K562 (cell line): ENCODE measurements at regions not wholly inside any gene's neighbourhood (a gene's known extent, or its start where the extent isn't known, plus 50 kb on each side); places are given as distances from the start of the nearest gene placed in this dataset.

Experiments used
- ATAC-seq: fragments of 200-7000 bp; cut with Tn5 transposase; 3 replicates; pipeline ENCODE4 v1.9.1; 2020; ENCODE audit warnings: moderate library complexity
- BruUV-seq: library from RNA; stranded (reverse); fragments of 400-500 nt; replicated peaks from 2 replicates; lab custom pipeline; 2021; lab: Mats Ljungman, UMichigan
- CTCF ChIA-PET: fragments of 300-600 bp; formaldehyde crosslinking; extraction: SDS; loops from one replicate; lab custom pipeline; 2021; ENCODE audit warnings: low intra/inter-chr PET ratio; lab: Yijun Ruan, JAX
- POLR2A ChIA-PET: fragments of 300-600, 350-650 bp; sonication (Branson Sonifier 250); formaldehyde crosslinking; extraction: SDS; loops from one replicate; lab custom pipeline; 2021; ENCODE audit warnings: antibody characterized with exemption, inconsistent platforms; lab: Yijun Ruan, JAX
- DNase-seq, 4 experiments: peaks; one replicate each; pipeline versions ENCODE4 v3.0.0 to v3.0.0-alpha.2; 2011 to 2018; ENCODE audit warnings: low spot score in 3 of 4, mixed read lengths in 3 of 4; ENCODE audit errors: extremely low read depth in 1 of 4
- FAIRE-seq: peaks from 2 replicates; lab custom pipeline; 2011; peaks lifted over from hg19 to GRCh38; lab: Jason Lieb, UNC
- H2AFZ ChIP-seq: 2 replicates; pipeline ENCODE4 v1.6.0; 2011; ENCODE audit warnings: low read depth, low read length, control low read depth, inconsistent platforms
- H3K27ac ChIP-seq: fragments of 200-600 bp; 3 replicates; pipeline ENCODE4 v1.8.0; 2011; ENCODE audit warnings: low read depth, mild to moderate bottlenecking, control low read depth, inconsistent platforms, low read length, moderate library complexity, mixed read lengths; ENCODE audit errors: extremely low read depth
- H3K27me3 ChIP-seq, 2 experiments: fragments of 300-600 bp in 1 of 2; 2 replicates in 1 of 2; 3 replicates in 1 of 2; pipeline versions ENCODE4 v1.6.0 to v1.8.0; 2011; ENCODE audit warnings: inconsistent platforms in 2 of 2, low read length in 2 of 2, mild to moderate bottlenecking in 1 of 2, mixed read lengths in 1 of 2, moderate library complexity in 1 of 2; ENCODE audit not compliant: control insufficient read depth in 2 of 2, insufficient read depth in 2 of 2
- H3K36me3 ChIP-seq: fragments of 300-600 bp; 3 replicates; pipeline ENCODE4 v1.8.0; 2011; ENCODE audit warnings: mild to moderate bottlenecking, low read length, inconsistent platforms; ENCODE audit not compliant: control insufficient read depth, insufficient read depth
- H3K4me1 ChIP-seq, 2 experiments: fragments of 200-600 bp in 1 of 2; replicated peaks in 1 of 2; 2 replicates in 1 of 2; 3 replicates in 1 of 2; pipeline versions ENCODE4 v1.5.1 to v1.8.0; 2011; ENCODE audit warnings: inconsistent platforms in 2 of 2, low read length in 2 of 2, mild to moderate bottlenecking in 1 of 2, mixed read lengths in 1 of 2, moderate library complexity in 1 of 2; ENCODE audit not compliant: control insufficient read depth in 2 of 2, insufficient read depth in 2 of 2
- H3K4me2 ChIP-seq: 2 replicates; pipeline ENCODE4 v1.6.1; 2011; ENCODE audit warnings: low read length, control low read depth, inconsistent platforms, mixed read lengths; ENCODE audit not compliant: insufficient read depth
- H3K4me3 ChIP-seq: fragments of 200-600 bp; sonication (generic), shearing (Covaris generic); 2 replicates; pipeline ENCODE4 v1.5.1; 2016; ENCODE audit warnings: control low read depth, inconsistent platforms
- H3K79me2 ChIP-seq: fragments of 200-600 bp; 3 replicates; pipeline ENCODE4 v1.8.0; 2011; ENCODE audit warnings: low read length, inconsistent platforms; ENCODE audit not compliant: control insufficient read depth, insufficient read depth
- H3K9ac ChIP-seq, 2 experiments: 2 replicates each; pipeline versions ENCODE4 v1.6.0 to v1.6.1; 2011; ENCODE audit warnings: low read depth in 2 of 2, low read length in 2 of 2, control low read depth in 1 of 2, inconsistent platforms in 1 of 2, mild to moderate bottlenecking in 1 of 2, mixed read lengths in 1 of 2; ENCODE audit not compliant: insufficient read depth in 1 of 2
- H3K9me1 ChIP-seq: one replicate; pipeline ENCODE4 v1.6.0; 2011; ENCODE audit warnings: inconsistent platforms, mild to moderate bottlenecking, low read length, moderate library complexity; ENCODE audit not compliant: control insufficient read depth, insufficient read depth
- H3K9me3 ChIP-seq: replicated peaks from 2 replicates; pipeline ENCODE4 v1.5.1; 2011; ENCODE audit warnings: low read depth, low read length, inconsistent platforms; ENCODE audit not compliant: control insufficient read depth, insufficient read depth
- H4K20me1 ChIP-seq: replicated peaks from 2 replicates; pipeline ENCODE4 v1.6.1; 2011; ENCODE audit warnings: low read length, inconsistent platforms, mixed read lengths; ENCODE audit not compliant: control insufficient read depth, insufficient read depth
- COPS2 ChIP-seq: fragments of 450-650 bp; conservative IDR thresholded peaks from 2 replicates; pipeline ENCODE4 v1.6.1; 2016; ENCODE audit warnings: mild to moderate bottlenecking, moderate library complexity
- DMBX1 ChIP-seq: fragments of 250-450 bp; sonication (Bioruptor Pico); IDR thresholded peaks from 2 replicates; pipeline ENCODE4 v1.8.0; 2022; ENCODE audit warnings: inconsistent platforms, mild to moderate bottlenecking, moderate library complexity, borderline replicate concordance
- FOS ChIP-seq: IDR thresholded peaks from 3 replicates; pipeline ENCODE4 v1.6.1; 2011; ENCODE audit not compliant: insufficient read length; ENCODE audit errors: extremely low read depth
- GATA2 ChIP-seq: sonication (generic); formaldehyde crosslinking; IDR thresholded peaks from 2 replicates; pipeline ENCODE4 v1.4.0; 2020; ENCODE audit warnings: mild to moderate bottlenecking, missing genetic modification reagents
- HNRNPL ChIP-seq: fragments of 200-400 bp; formaldehyde crosslinking; IDR thresholded peaks from 2 replicates; pipeline ENCODE4 v1.6.1; 2017; ENCODE audit warnings: low read depth, mild to moderate bottlenecking, low read length
- KLF6 ChIP-seq: fragments of 250-450 bp; sonication (Bioruptor Pico); IDR thresholded peaks from 2 replicates; pipeline ENCODE4 v1.4.0; 2020; ENCODE audit warnings: mild to moderate bottlenecking, moderate library complexity, borderline replicate concordance
- MTF1 ChIP-seq: fragments of 250-450 bp; sonication (Bioruptor Pico); IDR thresholded peaks from 2 replicates; pipeline ENCODE4 v1.9.0; 2021; ENCODE audit warnings: moderate library complexity, mild to moderate bottlenecking, inconsistent platforms, borderline replicate concordance
- MYBL2 ChIP-seq, 2 experiments: fragments of 450-650 bp in 1 of 2; sonication (generic) in 1 of 2; formaldehyde crosslinking in 1 of 2; IDR thresholded peaks; 2 replicates each; pipeline versions ENCODE4 v1.6.1 to v1.8.1; 2017 to 2022; ENCODE audit warnings: borderline replicate concordance in 1 of 2, inconsistent platforms in 1 of 2, low read depth in 1 of 2, mild to moderate bottlenecking in 1 of 2, missing genetic modification reagents in 1 of 2, moderate library complexity in 1 of 2
- RCOR1 ChIP-seq, 2 experiments: IDR thresholded peaks; 2 replicates each; pipeline ENCODE4 v1.6.1; 2012; ENCODE audit warnings: low read depth in 2 of 2, low read length in 2 of 2, borderline replicate concordance in 1 of 2, improper control_type of control experiment in 1 of 2
- SIRT6 ChIP-seq: IDR thresholded peaks from one replicate; pipeline ENCODE4 v1.6.1; 2012; ENCODE audit warnings: low read depth, mild to moderate bottlenecking, control low read depth, inconsistent platforms, low read length, moderate library complexity
- ZBTB1 ChIP-seq: sonication (generic); formaldehyde crosslinking; IDR thresholded peaks from 2 replicates; pipeline ENCODE4 v1.8.1; 2023; ENCODE audit warnings: missing genetic modification reagents, low read depth, mild to moderate bottlenecking, borderline replicate concordance
- ZBTB17 ChIP-seq: fragments of 450-650 bp; formaldehyde crosslinking; IDR thresholded peaks from 2 replicates; pipeline ENCODE4 v1.4.0; 2020; ENCODE audit warnings: mild to moderate bottlenecking
- ZMIZ1 ChIP-seq, 2 experiments: fragments of 150-350 bp in 1 of 2; IDR thresholded peaks; 2 replicates each; pipeline ENCODE4 v1.6.1; 2012 to 2016; ENCODE audit warnings: low read depth in 2 of 2, low read length in 2 of 2, mild to moderate bottlenecking in 1 of 2, moderate library complexity in 1 of 2
- whole genome bisulfite sequencing: fragments of 100-300 bp; shearing (Covaris generic); methylation state at CpG from one replicate; pipeline ENCODE4 v1.1.6; 2016; ENCODE audit warnings: low coverage, mixed read lengths; ENCODE audit not compliant: insufficient coverage; ENCODE audit errors: missing lambda C conversion rate; 5-methylcytosine and 5-hydroxymethylcytosine counted together
- in situ Hi-C: fragments of 300-500 bp; cut with MboI; formaldehyde crosslinking; loops from 4 replicates; pipeline ENCODE4 v1.15.0; 2018; ENCODE audit warnings: inconsistent platforms, mixed read lengths
- intact Hi-C: fragments of 100-400 bp; cut with micrococcal nuclease; formaldehyde crosslinking; loops from 2 replicates; pipeline ENCODE4 v1.14.2; 2022

DNA sequence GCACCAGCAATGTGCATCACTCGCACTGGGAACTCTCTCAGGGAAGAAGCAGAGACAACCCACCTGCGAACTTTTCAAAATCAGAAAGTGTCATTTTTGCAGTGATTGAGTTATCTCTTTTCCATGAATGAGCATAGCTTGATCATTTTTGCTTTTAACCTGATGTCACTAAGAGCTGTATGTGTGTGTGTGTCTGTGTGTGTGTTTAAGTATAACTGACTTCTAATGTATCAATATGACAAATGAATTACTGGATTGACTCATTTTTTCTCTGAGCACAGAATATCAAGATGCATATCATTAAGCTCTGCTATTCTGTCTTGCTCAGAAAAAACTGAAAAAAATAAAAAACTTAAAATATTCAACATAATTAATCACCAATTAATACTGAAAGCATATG lies 548.9 kb upstream of the MARCKS start:
- WGBS, result 0% methylated on average over 2 of the region's 2 CpGs
- ChIA-PET CTCF (no interaction called here), POLR2A (no interaction called here)
- Histone ChIP-seq H3K27ac (no peak overlapping the region), H3K9me3 (no peaks in the 10 kb centered on the region), H3K9ac (no peak overlapping the region), H3K4me2 (no peak overlapping the region), H4K20me1 (no peaks in the 10 kb centered on the region), H3K4me1 (no peaks in the 10 kb centered on the region), H3K9me1 (no peaks in the 10 kb centered on the region), H3K36me3 (no peaks in the 10 kb centered on the region), H3K27me3 (no peaks in the 10 kb centered on the region), H2AFZ (no peak overlapping the region), H3K79me2 (no peaks in the 10 kb centered on the region), H3K4me3 (no peak overlapping the region)
- intact Hi-C loops, result loop anchor here (5.0 kb wide), 2 partner anchors 549 to 569 kb away; partner anchors contain the start of gene MARCKS
- no peak for ATAC-seq
- no peak for DNase-seq
- TF ChIP-seq KLF6 (CRISPR knock-in tag) (no peak), COPS2 (no peak), SIRT6 (no peak), MYBL2 (IDR thresholded peaks at IDR 0.05; ENCODE audit: low read depth) (no peak), MYBL2 (CRISPR knock-in tag; IDR thresholded peaks at IDR 0.05; ENCODE audit: borderline replicate concordance) (no peak), RCOR1 (IDR thresholded peaks at IDR 0.05; ENCODE audit: borderline replicate concordance in 1 of 2, low read depth in 2 of 2, low read length in 2 of 2) (no peak), FOS (no peak), MTF1 (CRISPR knock-in tag) (no peak), ZMIZ1 (IDR thresholded peaks at IDR 0.05; ENCODE audit: low read depth in 2 of 2, low read length in 2 of 2) (no peak), GATA2 (no peak), ZBTB1 (CRISPR knock-in tag) (no peak), DMBX1 (CRISPR knock-in tag) (no peak), HNRNPL (no peak), ZBTB17 (no peak)
- FAIRE-seq, result no peak
- no TSS peak for BruUV-seq
- in situ Hi-C loops, result no loop called here
